ENCODE measurements at regions not wholly inside any gene's neighbourhood (a gene's known extent, or its start where the extent isn't known, plus 50 kb on each side); places are given as distances from the start of the nearest gene placed in this dataset.
"Not testable (repeated sequence)": the region's sequence is repeated elsewhere in the genome, so short reads cannot be mapped to it uniquely, and the experiment has no call there.

- Mint-ChIP-seq H3K27me3 (peaks cover 8% of the 10 kb centered on the region), H3K27ac (no peak overlapping the region), H3K36me3 (ENCODE audit: low read depth) (no peaks in the 10 kb centered on the region), H3K4me1 (peaks cover 4% of the 10 kb centered on the region), H3K4me3 (no peak overlapping the region)
- no peaks in the 10 kb centered on the region for H3K9me3 ChIP-seq (ENCODE audit: control insufficient read depth, low read length, poor library complexity, severe bottlenecking)
- DNase-seq (no peak), ATAC-seq (no peak)
These were observed 77.7 kb upstream of the ALKAL2 start for GRCh38 chr2:365367-366275.

GRCh38 chr2:363824-364470, 76.1 kb upstream of the ALKAL2 start:
- peaks cover 4% of the 10 kb centered on the region for H3K4me1 Mint-ChIP-seq
- no peak overlapping the region for H3K27ac Mint-ChIP-seq
- H3K36me3 Mint-ChIP-seq (ENCODE audit: low read depth), result no peaks in the 10 kb centered on the region
- H3K27me3 Mint-ChIP-seq, result peaks cover 8% of the 10 kb centered on the region
- H3K4me3 Mint-ChIP-seq, result no peak overlapping the region
- ATAC-seq (no peak), DNase-seq (no peak)
- no peaks in the 10 kb centered on the region for H3K9me3 ChIP-seq (ENCODE audit: control insufficient read depth, low read length, poor library complexity, severe bottlenecking)

- Mint-ChIP-seq H3K4me3 (no peak overlapping the region), H3K27ac (no peak overlapping the region), H3K36me3 (ENCODE audit: low read depth) (no peaks in the 10 kb centered on the region), H3K27me3 (peaks cover 8% of the 10 kb centered on the region), H3K4me1 (no peaks in the 10 kb centered on the region)
- DNase-seq (no peak), ATAC-seq (no peak)
- H3K9me3 ChIP-seq (ENCODE audit: control insufficient read depth, low read length, poor library complexity, severe bottlenecking), result no peaks in the 10 kb centered on the region
These were observed 75.0 kb upstream of the ALKAL2 start for GRCh38 chr2:362924-363323.

GRCh38 chr2:360124-360523, 72.2 kb upstream of the ALKAL2 start:
- no peaks in the 10 kb centered on the region for H3K9me3 ChIP-seq (ENCODE audit: control insufficient read depth, low read length, poor library complexity, severe bottlenecking)
- Mint-ChIP-seq H3K27ac (no peak overlapping the region), H3K27me3 (peaks cover 13% of the 10 kb centered on the region), H3K4me3 (no peak overlapping the region), H3K4me1 (no peaks in the 10 kb centered on the region), H3K36me3 (ENCODE audit: low read depth) (no peaks in the 10 kb centered on the region)
- ATAC-seq, result no peak
- DNase-seq, result no peak

- H3K27ac Mint-ChIP-seq, result no peak overlapping the region
- ATAC-seq (no peak), DNase-seq (no peak)
- no peaks in the 10 kb centered on the region for H3K4me1 Mint-ChIP-seq
- peaks cover 24% of the 10 kb centered on the region for H3K27me3 Mint-ChIP-seq
- H3K4me3 Mint-ChIP-seq, result no peak overlapping the region
- H3K36me3 Mint-ChIP-seq (ENCODE audit: low read depth), result peaks cover 2% of the 10 kb centered on the region
- no peaks in the 10 kb centered on the region for H3K9me3 ChIP-seq (ENCODE audit: control insufficient read depth, low read length, poor library complexity, severe bottlenecking)
These were observed 71.2 kb upstream of the ALKAL2 start for GRCh38 chr2:359047-359446.

- no peak for ATAC-seq
- Mint-ChIP-seq H3K27ac (no peak overlapping the region), H3K4me1 (no peaks in the 10 kb centered on the region), H3K4me3 (no peak overlapping the region), H3K36me3 (ENCODE audit: low read depth) (peaks cover 2% of the 10 kb centered on the region), H3K27me3 (peaks cover 28% of the 10 kb centered on the region)
- H3K9me3 ChIP-seq (ENCODE audit: control insufficient read depth, low read length, poor library complexity, severe bottlenecking), result no peaks in the 10 kb centered on the region
- DNase-seq, result no peak
These were observed 69.9 kb upstream of the ALKAL2 start for GRCh38 chr2:357811-358210.

- H3K36me3 Mint-ChIP-seq (ENCODE audit: low read depth); H3K4me1 Mint-ChIP-seq; ATAC-seq; DNase-seq; H3K27ac Mint-ChIP-seq; H3K4me3 Mint-ChIP-seq; H3K9me3 ChIP-seq (ENCODE audit: control insufficient read depth, low read length, poor library complexity, severe bottlenecking): not testable (repeated sequence)
- H3K27me3 Mint-ChIP-seq, result peaks cover 29% of the 10 kb centered on the region
These were observed 68.4 kb upstream of the ALKAL2 start for GRCh38 chr2:356304-356703.

GRCh38 chr2:355773-356172, 67.9 kb upstream of the ALKAL2 start:
- ATAC-seq, result no peak
- H3K27me3 Mint-ChIP-seq, result peaks cover 35% of the 10 kb centered on the region
- H3K4me1 Mint-ChIP-seq, result no peaks in the 10 kb centered on the region

GRCh38 chr2:352696-353095, 64.8 kb upstream of the ALKAL2 start:
- Mint-ChIP-seq H3K27ac (no peak overlapping the region), H3K36me3 (ENCODE audit: low read depth) (peaks cover 2% of the 10 kb centered on the region), H3K4me3 (no peak overlapping the region), H3K4me1 (peaks cover 2% of the 10 kb centered on the region), H3K27me3 (peaks cover 54% of the 10 kb centered on the region)
- no peaks in the 10 kb centered on the region for H3K9me3 ChIP-seq (ENCODE audit: control insufficient read depth, low read length, poor library complexity, severe bottlenecking)
- no peak for DNase-seq
- no peak for ATAC-seq

More at GRCh38 chr2:355773-356172, 67.9 kb upstream of the ALKAL2 start:
- H3K27ac Mint-ChIP-seq, result no peak overlapping the region
- no peak for DNase-seq
- peaks cover 2% of the 10 kb centered on the region for H3K36me3 Mint-ChIP-seq (ENCODE audit: low read depth)
- H3K4me3 Mint-ChIP-seq, result no peak overlapping the region
- H3K9me3 ChIP-seq (ENCODE audit: control insufficient read depth, low read length, poor library complexity, severe bottlenecking), result no peaks in the 10 kb centered on the region

GRCh38 chr2:349390-349789, 61.5 kb upstream of the ALKAL2 start:
- H3K27me3 Mint-ChIP-seq, result peaks cover 55% of the 10 kb centered on the region
- no peak for ATAC-seq

GRCh38 chr2:348361-348916, 60.5 kb upstream of the ALKAL2 start:
- no peaks in the 10 kb centered on the region for H3K9me3 ChIP-seq (ENCODE audit: control insufficient read depth, low read length, poor library complexity, severe bottlenecking)
- DNase-seq (no peak), ATAC-seq (no peak)
- Mint-ChIP-seq H3K4me1 (peaks cover 2% of the 10 kb centered on the region), H3K27me3 (peaks cover 48% of the 10 kb centered on the region), H3K4me3 (no peak overlapping the region), H3K27ac (no peak overlapping the region), H3K36me3 (ENCODE audit: low read depth) (no peaks in the 10 kb centered on the region)

More at GRCh38 chr2:349390-349789, 61.5 kb upstream of the ALKAL2 start:
- Mint-ChIP-seq H3K4me1 (peaks cover 2% of the 10 kb centered on the region), H3K4me3 (no peak overlapping the region), H3K27ac (no peak overlapping the region), H3K36me3 (ENCODE audit: low read depth) (no peaks in the 10 kb centered on the region)
- H3K9me3 ChIP-seq (ENCODE audit: control insufficient read depth, low read length, poor library complexity, severe bottlenecking), result no peaks in the 10 kb centered on the region
- no peak for DNase-seq

- H3K27ac Mint-ChIP-seq, result no peak overlapping the region
- DNase-seq (no peak), ATAC-seq (no peak)
- H3K27me3 Mint-ChIP-seq, result peaks cover 55% of the 10 kb centered on the region
- no peak overlapping the region for H3K4me3 Mint-ChIP-seq
- H3K36me3 Mint-ChIP-seq (ENCODE audit: low read depth), result no peaks in the 10 kb centered on the region
- peaks cover 2% of the 10 kb centered on the region for H3K4me1 Mint-ChIP-seq
- H3K9me3 ChIP-seq (ENCODE audit: control insufficient read depth, low read length, poor library complexity, severe bottlenecking), result no peaks in the 10 kb centered on the region
These were observed 56.9 kb upstream of the ALKAL2 start for GRCh38 chr2:344811-345210.

GRCh38 chr2:343355-343754, 55.5 kb upstream of the ALKAL2 start:
- H3K9me3 ChIP-seq (ENCODE audit: control insufficient read depth, low read length, poor library complexity, severe bottlenecking), result no peaks in the 10 kb centered on the region
- no peak for ATAC-seq
- no peak overlapping the region for H3K4me3 Mint-ChIP-seq
- peaks cover 2% of the 10 kb centered on the region for H3K4me1 Mint-ChIP-seq
- H3K27ac Mint-ChIP-seq, result no peak overlapping the region
- DNase-seq, result no peak
- peaks cover 54% of the 10 kb centered on the region for H3K27me3 Mint-ChIP-seq
- no peaks in the 10 kb centered on the region for H3K36me3 Mint-ChIP-seq (ENCODE audit: low read depth)

Data from T-helper 17 cell (primary cell).